Stimulated activated CD8-positive, alpha-beta memory T cell treated with anti-CD3 and anti-CD28 coated beads, Interleukin-15, amount 100 ng/mL, for 24 hours (primary cell): ENCODE measurements at regions not wholly inside any gene's neighbourhood (a gene's known extent, or its start where the extent isn't known, plus 50 kb on each side); places are given as distances from the start of the nearest gene placed in this dataset.

Experiments
- DNase-seq: peaks from one replicate; pipeline ENCODE4 v3.0.0-alpha.2; 2020; ENCODE audit warnings: low read depth

GRCh38 chr7:32177232-32177631, 107.0 kb upstream of the PDE1C start:
- DNase-seq, result no peak

GRCh38 chr7:32175099-32175498, 104.9 kb upstream of the PDE1C start:
- DNase-seq, result no peak

- no peak for DNase-seq
These were observed 101.0 kb upstream of the PDE1C start for GRCh38 chr7:32171248-32171647.

- no peak for DNase-seq
These were observed 100.6 kb upstream of the PDE1C start for GRCh38 chr7:32170838-32171237.

GRCh38 chr7:32169228-32169627, 99.0 kb upstream of the PDE1C start:
- no peak for DNase-seq

GRCh38 chr7:32167815-32168214, 97.6 kb upstream of the PDE1C start:
- no peak for DNase-seq

GRCh38 chr7:32167256-32167655, 97.0 kb upstream of the PDE1C start:
- DNase-seq, result no peak

GRCh38 chr7:32164341-32164996, 94.3 kb upstream of the PDE1C start:
- DNase-seq, result no peak

- DNase-seq, result no peak
These were observed 93.7 kb upstream of the PDE1C start for GRCh38 chr7:32163896-32164295.

GRCh38 chr7:32163141-32163806, 93.1 kb upstream of the PDE1C start:
- no peak for DNase-seq

- DNase-seq, result no peak
These were observed 91.5 kb upstream of the PDE1C start for GRCh38 chr7:32161708-32162107.

- no peak for DNase-seq
These were observed 88.8 kb upstream of the PDE1C start for GRCh38 chr7:32158751-32159745.

GRCh38 chr7:32158076-32158475, 87.9 kb upstream of the PDE1C start:
- no peak for DNase-seq

GRCh38 chr7:32155712-32156111, 85.5 kb upstream of the PDE1C start:
- no peak for DNase-seq

- DNase-seq, result no peak
These were observed 84.6 kb upstream of the PDE1C start for GRCh38 chr7:32154797-32155196.

- no peak for DNase-seq
These were observed 82.8 kb upstream of the PDE1C start for GRCh38 chr7:32153006-32153405.

- DNase-seq, result no peak
These were observed 82.4 kb upstream of the PDE1C start for GRCh38 chr7:32152576-32152975.

GRCh38 chr7:32150589-32150988, 80.4 kb upstream of the PDE1C start:
- DNase-seq, result no peak

GRCh38 chr7:32150039-32150438, 79.8 kb upstream of the PDE1C start:
- no peak for DNase-seq

- no peak for DNase-seq
These were observed 77.5 kb upstream of the PDE1C start for GRCh38 chr7:32147546-32148268.

- DNase-seq, result no peak
These were observed 75.7 kb upstream of the PDE1C start for GRCh38 chr7:32145911-32146310.

- DNase-seq, result no peak
These were observed 74.5 kb upstream of the PDE1C start for GRCh38 chr7:32144676-32145075.
